CD4-positive, alpha-beta T cell treated with Interleukin-2 at 100 ng/mL for 4 hours (primary cell): ENCODE measurements at regions not wholly inside any gene's neighbourhood (a gene's known extent, or its start where the extent isn't known, plus 50 kb on each side); places are given as distances from the start of the nearest gene placed in this dataset.
A peak's percentile ranks its signal among the peaks of the same experiment; 100 is the strongest.
"Not testable (repeated sequence)": the region's sequence is repeated elsewhere in the genome, so short reads cannot be mapped to it uniquely, and the experiment has no call there.

Experiments
- DNase-seq: peaks from one replicate; pipeline ENCODE4 v3.0.0-alpha.2; 2020; ENCODE audit warnings: low spot score

GRCh38 chr16:16938009-16938408 is 532.8 kb downstream of the XYLT1 start:
- DNase-seq: no peak

DNA sequence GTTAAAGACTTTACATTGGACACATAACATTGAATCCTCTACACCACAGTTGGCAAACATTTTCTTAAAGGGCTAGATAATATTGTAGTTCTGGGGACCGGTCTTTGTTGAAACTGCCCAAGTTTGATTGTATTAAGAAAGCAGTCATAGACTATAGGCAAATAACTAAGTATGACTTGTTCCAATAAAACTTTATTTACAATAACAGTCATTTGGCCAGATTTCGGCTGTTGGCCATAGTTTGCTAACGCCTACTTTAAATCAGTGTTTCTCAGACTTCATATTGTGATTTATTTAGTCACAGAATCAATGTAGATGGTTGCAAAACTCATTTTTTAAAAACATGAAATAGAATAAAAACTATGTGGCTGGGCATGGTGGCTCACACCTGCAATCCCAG is 531.8 kb downstream of the XYLT1 start:
- DNase-seq: no peak

- no peak for DNase-seq
These were observed 530.4 kb downstream of the XYLT1 start for GRCh38 chr16:16940351-16940750.

DNA sequence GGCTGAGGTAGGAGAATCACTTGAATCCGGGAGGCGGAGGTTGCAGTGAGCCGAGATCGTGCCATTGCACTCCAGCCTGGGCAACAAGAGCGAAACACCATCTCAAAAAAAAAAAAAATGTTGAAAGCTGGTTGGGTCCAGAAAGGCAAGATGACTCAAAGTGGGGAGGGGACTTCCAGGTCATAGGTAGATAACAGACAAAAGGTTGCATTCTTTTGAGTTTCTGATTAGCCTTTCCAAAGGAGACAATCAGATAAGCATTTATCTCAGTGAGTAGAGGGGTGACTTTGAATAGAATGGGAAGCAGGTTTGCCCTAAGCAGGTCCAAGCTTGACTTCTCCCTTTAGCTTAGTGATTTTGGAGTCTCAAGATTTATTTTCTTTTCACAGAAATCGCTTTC is 527.9 kb downstream of the XYLT1 start:
- not testable (repeated sequence) for DNase-seq

DNA sequence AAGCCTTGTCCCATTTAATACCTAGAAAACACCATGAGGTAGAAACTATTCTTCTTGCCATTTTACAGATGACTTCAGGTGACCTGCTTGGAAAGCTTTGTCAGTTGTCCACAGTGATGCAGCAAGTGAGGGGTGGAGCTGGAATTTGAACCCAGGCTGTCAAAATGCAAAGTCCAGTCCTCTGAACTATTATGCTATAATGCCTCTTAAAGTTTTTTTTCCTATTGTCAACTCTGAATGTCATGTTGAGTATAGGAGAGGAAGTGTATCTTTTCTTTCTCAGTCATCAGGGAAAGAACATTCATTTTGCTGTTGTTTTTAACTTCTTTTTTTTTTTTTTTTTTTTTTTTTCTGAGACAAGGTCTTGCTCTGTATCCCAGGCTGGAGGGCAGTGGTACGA is 525.6 kb downstream of the XYLT1 start:
- DNase-seq: no peak

GRCh38 chr16:16956376-16956775 is 514.4 kb downstream of the XYLT1 start:
- DNase-seq: no peak

GRCh38 chr16:16960785-16961184 is 510.0 kb downstream of the XYLT1 start:
- DNase-seq: no peak

DNA sequence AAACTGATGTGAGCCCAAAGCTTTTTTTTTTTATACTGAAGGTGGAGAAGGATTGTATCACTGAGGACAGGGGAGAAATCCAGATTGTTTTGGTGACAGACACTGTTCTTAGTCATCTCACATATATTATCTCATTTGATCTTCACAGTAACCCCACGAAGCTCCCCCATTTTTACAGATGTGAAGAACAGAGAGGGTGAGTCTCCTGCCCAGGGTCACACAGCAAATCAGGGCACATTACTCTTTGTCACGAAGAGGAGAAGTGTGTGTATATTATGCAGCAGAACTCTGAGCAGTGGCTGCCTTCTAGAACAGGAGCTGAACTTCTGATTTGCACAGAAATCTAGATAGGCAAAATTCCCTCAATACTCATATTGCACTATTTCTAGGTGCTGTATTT is 504.3 kb downstream of the XYLT1 start:
- DNase-seq: no peak

GRCh38 chr16:16971042-16971441 is 499.7 kb downstream of the XYLT1 start:
- no peak for DNase-seq

DNA sequence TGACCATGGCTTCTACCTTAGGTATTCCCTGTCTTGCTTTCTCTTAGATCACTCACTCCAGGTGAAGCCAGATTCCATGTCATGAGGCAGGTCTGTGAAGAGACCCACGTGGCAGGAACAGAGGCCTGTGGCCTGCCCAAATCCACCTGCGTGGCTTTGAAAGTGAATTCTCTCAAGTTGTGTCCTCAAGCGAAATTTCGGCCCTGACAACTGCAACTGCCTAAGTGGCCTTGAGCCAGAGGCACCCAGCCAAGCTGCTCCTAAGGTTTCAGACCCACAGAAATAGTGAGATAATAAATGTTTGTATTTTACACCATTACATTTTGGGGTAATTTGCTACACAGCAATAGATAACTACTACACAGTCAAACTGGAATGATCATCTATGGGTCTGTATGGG is 497.9 kb downstream of the XYLT1 start:
- DNase-seq: no peak

DNA sequence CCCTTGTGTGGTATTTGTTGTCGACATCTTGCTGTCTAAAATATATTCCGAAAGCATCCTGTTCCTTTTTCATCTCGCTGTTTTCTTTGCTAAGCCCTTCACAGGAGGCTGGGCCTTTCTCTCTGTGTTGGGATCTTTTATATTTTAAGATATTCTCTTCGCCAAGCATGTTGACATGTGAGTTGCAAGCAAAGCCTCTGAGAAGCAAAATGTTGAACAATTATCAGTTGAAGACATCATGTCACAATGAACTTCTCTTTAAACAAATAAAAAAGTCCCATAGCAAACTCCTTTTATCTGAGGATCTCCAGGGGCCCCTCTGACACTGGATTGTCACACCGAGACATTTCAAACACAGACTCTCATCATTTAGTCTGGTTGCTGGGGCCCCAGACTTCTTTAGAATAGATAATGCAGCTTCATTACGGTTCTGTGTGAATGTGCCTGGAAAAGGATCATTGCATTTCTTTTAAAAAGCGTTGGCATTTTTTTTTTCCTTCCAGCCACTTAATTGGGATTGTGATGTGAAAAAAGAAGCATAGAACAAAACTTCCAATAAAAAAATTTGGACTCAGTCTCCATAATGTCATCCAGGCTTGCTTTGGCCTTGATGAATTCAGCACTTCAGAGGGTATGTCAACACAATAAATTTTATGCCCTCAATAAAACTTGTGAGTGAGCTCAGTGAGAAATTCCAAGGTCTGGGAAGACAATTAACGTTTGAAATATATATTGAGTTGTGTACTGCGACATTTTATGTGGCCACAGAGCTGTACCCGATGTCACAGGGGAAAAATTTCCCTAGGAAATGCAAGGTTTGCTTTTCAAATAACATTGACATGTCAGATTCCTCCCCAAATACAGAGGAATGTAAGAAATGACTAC is 496.8 kb downstream of the XYLT1 start:
- no peak for DNase-seq

- DNase-seq: no peak
These were observed 488.1 kb downstream of the XYLT1 start for GRCh38 chr16:16982614-16983013.

GRCh38 chr16:16983582-16983981 is 487.2 kb downstream of the XYLT1 start:
- DNase-seq: no peak

DNA sequence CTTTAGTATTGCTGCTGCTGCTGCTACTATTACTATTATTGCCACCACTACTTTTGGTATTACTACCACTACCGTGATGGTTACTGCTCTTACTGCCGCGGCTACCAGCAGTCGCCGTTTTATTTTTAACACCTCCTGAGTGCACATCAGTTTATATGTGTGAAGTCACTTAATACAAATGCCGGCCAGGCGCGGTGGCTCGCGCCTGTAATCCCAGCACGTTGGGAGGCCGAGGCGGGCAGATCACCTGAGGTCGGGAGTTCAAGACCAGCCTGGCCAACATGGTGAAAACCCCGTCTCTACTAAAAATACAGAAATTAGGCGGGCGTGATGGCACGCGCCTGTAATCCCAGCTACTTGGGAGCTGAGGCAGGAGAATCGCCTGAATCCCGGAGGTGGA is 486.7 kb downstream of the XYLT1 start:
- not testable (repeated sequence) for DNase-seq

DNA sequence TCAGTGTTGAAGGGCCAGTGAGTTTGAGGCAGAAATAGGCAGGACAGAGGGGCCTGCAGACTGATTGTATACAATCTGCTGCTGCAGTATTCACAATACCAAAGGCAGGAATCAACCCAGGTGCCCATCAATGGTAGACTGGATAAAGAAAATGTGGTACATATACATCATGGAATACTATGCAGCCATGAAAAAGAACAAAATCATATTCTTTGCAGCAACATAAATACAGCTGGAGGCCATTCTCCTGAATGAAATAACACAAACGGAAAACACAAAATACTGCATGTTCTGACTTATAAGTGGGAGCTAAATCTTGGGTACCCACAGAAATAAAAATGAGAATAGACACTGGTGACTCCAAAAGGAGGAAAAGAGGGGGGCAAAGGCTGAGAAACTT is 485.1 kb downstream of the XYLT1 start:
- DNase-seq: no peak

- DNase-seq: no peak
These were observed 481.8 kb downstream of the XYLT1 start for GRCh38 chr16:16988963-16989362.

DNA sequence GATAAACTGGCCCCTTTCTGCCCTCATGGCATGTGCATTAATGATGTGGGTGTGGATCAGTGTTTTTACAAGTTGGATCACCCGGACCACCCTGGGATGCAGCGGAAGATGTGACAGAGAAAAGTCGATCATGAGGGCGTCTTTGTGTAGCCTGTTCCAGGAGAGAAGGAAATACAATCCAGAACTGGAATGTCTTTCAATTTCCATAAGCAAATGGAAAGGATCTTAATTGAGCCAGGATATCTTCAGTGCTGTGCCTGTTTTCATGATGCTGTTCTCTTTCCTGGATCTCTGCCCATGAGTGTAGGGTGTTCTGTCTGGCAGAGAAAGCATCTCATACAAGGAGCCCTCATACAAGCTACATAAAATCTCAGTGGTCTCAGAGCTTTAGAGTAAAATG is 481.4 kb downstream of the XYLT1 start:
- DNase-seq: no peak

- DNase-seq: no peak
These were observed 479.0 kb downstream of the XYLT1 start for GRCh38 chr16:16991711-16992110.

DNA sequence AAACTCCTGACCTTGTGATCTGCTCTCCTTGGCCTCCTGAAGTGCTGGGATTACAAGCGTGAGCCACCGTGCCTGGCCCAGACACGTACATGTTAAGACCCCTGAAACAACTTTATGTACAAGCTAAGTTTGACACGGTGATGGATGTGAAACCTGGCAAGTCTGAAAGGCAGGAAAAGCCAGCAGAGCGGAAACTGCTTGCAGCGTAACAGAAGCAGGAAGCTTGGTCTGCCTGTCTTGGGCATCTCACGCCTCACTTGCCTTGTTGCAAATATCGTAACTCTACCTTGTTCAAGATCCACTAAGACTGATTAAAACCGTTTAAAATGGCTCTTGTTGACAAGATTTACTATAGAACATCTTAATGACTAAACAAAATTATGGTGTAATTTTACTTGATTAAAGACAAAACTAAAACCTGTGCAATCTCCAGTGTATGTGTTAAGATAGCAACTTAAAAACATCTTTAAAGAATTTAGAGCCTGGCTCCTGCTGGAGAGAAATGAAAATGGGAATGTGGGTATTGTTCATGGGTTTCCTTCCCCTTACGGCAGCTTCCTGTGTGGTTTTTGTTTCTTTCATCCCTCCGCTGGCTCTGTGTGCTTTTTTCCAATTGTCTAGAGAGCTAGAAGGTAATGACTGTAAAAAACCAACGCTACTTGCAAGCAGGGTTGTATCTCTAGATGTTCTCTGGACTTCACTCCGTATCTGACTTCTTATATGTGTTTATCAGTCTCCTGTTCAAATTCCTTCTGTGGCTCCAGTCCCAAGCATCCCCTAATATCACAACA is 477.6 kb downstream of the XYLT1 start:
- DNase-seq: peak; percentile 10

DNA sequence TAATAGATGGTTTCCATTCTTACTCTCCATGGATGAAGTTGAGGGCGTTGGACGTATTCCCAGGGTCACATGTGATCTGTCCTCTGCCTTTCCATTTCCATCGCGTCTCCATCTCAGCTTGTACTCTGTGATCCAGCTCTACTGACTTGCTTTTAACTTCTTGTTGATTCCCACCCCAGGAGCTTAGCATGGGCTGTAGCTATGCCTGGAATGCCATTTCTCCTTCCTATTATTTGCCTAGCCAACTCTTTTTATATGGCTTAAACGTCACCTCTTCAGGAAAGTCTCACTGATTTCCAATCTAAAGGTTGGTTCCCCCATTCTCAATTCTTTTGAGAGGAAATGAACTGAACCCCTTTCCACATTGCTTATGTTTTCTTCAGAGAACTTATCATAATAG is 475.9 kb downstream of the XYLT1 start:
- DNase-seq: no peak

- no peak for DNase-seq
These were observed 473.9 kb downstream of the XYLT1 start for GRCh38 chr16:16996827-16997226.

- no peak for DNase-seq
These were observed 473.4 kb downstream of the XYLT1 start for GRCh38 chr16:16997349-16997748.

- DNase-seq: no peak
These were observed 469.3 kb downstream of the XYLT1 start for GRCh38 chr16:17001471-17001870.
